GM18498 (cell line): ENCODE measurements at regions not wholly inside any gene's neighbourhood (a gene's known extent, or its start where the extent isn't known, plus 50 kb on each side); places are given as distances from the start of the nearest gene placed in this dataset.

Experiments used
- ATAC-seq: cut with Tn5 transposase; IDR thresholded peaks from one replicate; pipeline ENCODE4 v1.9.1; 2021; ENCODE audit warnings: mild to moderate bottlenecking, moderate library complexity; ENCODE audit not compliant: unreplicated experiment

DNA sequence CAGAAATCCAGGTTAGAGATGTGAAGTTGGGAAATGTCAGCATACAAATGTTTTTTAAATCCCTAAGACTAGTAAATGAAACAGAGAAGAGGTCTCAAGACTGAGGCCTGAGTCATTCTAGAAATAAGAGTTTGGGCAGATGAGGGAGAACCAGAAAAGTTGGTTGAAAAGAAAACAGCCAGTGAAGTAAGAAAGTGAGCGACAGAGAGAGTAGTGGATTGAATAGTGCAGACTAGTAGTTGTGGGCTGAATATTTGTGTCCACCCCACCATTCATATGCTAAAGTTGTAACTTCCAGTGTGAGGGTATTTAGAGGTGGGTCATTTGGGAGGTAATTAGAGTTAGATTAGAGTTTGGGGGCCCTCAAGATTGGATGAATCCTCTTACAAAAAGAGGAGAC lies 889.2 kb downstream of the TTLL7 start:
- no peak for ATAC-seq

DNA sequence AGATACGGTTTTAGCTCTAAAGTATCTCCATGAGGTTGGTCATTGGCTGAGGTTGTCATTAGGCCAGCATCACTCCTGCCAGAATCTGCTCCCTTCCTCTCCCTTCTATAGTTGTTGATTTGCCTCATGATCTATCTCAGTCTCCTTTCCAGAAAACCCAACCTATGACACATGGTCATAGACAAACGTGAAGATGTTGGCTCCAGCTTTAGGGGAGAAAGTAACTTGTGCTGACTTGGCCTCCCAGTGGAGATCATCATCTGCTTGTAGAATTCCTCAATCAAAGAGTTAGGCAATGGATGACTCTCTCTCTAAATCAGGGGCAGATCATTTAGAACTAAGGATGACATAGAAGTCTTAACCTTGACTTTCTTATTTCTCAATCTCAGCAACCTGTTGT lies 894.4 kb downstream of the TTLL7 start:
- ATAC-seq: no peak

DNA sequence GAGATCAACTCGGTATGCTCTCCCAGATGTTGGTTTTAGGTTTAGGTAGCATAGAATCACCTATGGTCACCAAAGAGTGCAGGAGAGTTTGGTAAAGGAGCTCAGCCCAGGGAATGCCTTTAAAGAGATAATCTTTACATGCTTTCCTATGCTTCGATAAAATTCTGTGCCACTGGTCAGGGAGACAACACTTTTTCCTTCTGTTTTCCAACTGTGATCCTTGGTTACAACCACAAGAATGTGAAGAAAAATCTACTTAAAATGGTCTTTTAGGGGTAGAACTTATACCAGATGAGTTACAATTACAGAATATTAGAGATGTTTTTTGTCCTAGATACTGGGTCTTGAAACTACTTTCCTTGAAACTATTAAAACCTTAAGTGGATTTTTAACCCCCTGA lies 895.6 kb downstream of the TTLL7 start:
- ATAC-seq: no peak

DNA sequence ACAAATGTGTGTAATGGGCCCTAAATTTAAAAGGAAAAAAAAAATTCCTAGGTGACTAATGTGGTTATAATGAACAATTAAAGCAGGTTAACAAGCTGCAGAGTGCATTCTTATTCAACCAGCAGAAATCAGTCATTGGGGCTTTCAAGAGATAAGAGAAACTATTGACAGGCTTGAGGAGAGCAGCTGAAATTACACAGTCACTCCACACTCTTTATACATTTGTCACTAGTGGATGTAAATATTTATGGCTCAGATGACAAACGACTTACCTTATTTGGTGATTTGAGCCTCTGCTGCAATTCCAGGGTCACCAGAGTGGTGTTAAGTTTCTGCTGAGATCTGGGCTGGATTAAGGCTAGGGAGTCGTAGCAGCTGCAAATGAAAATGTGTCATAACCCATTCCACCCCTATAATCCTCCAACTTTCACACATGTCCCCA lies 896.3 kb downstream of the TTLL7 start:
- no peak for ATAC-seq

DNA sequence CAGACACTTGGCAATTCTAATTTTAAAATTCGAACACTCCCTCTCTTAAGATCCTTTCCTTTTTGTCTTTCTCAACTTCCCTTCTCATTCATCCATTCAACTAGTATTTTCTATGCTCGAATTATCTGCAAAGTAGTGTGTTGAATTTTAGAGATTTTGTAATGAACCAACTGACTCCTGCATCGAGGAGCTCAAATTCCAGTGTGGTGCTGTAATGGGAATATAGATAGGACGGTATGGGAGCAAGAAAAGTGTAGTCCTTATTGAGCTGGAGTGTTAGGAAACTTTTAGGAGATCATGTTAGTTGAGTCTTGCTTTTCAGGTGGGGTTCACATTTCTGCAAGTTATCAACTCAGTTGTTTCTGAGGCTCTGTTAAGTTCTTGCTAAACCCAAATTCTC lies 897.5 kb downstream of the TTLL7 start:
- no peak for ATAC-seq

DNA sequence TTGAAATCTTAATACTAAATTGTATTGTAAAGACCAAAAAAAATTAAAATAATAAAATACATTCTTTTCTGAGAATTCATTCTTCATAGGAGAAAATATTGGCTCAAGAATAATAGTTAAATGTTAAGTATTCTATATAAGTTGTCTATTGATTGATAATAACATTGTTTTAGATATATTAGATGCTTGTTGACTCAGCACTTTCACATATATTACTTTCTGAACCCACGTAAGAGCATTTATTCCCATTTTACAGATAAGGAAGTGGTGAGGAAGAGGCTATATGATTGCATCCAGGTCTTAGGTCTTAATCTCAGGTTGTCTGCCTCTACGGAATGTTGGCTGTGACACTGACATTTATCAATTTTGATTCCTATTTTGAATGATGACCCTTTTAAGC lies 898.8 kb downstream of the TTLL7 start:
- no peak for ATAC-seq

DNA sequence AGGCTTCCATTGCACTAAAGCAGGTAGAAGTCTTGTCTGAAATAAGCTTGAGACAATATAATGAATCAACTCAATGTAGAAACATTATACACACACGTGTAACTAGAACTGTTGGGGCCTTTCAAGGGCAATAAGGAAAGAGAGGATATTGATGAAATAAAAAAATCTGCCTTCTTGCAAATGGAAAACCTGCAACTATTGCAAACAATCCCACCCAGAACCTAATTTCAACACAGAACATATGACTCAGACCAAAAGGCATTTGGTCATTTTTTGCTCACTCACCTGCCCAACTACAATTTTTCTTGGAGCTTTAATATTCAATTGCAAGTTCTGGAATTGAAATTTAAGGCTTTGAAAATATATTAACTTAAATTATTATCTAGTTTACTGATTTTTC lies 900.1 kb downstream of the TTLL7 start:
- ATAC-seq: no peak

DNA sequence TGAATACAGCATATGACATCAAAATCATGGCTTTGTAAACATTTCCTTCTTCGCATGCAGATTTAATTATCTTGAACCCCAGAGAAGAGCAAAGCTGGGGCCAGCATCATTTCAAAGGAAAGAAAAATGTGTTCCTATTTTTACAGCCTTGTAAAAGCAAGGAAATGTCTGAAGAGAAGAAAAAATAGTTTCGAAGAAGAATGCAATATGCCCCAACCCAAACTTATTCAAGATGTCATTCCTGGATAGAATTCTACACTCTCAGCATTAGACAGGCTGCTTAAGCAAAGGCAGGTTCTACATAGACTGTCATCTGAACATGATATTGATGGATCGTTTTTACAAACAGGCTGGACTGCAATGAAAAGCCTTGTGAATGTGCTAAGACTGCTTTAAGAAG lies 900.8 kb downstream of the TTLL7 start:
- no peak for ATAC-seq

DNA sequence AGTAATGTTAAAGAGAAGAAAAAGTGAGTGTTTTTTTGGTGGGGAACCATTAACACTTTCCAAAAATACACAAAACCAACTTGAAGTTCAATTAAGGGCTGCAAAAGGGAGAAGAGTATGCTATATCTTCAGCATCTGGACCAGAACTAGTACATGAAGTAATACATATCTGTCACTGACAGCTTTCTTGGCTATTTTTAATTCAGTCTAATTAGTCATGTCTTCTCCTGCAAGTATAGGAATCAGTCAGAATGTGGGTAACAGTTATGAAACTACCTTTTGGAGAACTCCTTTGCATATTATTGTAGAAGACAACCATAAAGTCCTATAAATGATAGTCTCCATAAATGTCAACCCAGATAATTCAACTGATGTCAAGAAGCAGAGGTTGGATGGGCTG lies 901.2 kb downstream of the TTLL7 start:
- no peak for ATAC-seq

DNA sequence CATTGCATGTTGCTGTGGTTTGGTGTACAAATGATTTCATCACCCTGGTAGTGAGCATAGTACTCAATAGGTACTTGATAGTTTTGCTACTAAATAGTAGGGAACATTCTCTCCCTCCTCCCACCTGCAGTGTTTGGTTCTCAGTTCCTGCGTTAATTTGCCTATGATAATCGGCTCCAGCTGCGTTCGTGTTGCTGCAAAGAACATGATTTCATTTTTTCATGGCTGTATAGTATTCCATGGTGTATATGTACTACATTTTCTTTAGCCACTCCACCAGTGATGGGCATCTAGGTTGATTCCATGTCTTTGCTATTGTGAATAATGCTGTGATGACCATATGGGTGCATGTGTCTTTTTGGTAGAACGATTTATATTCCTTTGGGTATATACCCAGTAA lies 903.4 kb downstream of the TTLL7 start:
- ATAC-seq: no peak

DNA sequence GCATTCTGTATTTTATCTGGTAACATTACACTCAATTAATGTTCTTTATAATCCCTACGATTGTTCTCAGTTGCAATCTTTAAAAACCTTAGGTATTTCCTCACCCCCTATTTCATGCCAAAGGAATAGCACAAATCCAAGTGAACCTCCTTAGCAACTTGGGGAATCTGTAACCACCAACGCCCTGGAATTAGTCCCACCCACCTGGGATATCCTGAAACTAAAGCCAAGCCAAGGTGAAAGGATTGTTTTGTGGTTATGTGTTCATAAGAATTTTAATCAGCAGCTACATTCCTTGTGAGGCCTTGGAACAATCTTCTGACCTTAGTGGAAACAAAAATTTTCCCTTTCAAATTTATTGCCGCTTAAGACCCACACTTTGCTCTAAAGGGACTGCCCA lies 908.7 kb downstream of the TTLL7 start:
- no peak for ATAC-seq

DNA sequence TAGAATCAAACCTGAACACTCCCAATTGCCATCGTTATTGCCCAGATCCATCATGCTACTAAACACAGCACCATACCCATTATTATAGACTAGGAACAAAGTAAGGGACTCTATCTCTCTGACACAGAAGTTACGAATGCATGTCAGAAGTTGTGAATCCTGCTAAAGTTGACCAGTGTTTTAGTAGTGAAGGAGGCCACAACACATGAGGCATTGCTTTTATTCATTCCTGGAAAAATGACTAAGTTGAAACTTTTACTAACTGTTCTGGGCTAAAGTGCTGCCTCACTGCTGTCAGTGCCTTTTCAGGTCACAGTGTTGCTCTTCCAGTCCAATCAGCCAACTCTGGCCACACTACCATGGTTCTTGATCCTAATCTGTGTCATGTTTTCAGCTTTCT lies 911.1 kb downstream of the TTLL7 start:
- no peak for ATAC-seq

DNA sequence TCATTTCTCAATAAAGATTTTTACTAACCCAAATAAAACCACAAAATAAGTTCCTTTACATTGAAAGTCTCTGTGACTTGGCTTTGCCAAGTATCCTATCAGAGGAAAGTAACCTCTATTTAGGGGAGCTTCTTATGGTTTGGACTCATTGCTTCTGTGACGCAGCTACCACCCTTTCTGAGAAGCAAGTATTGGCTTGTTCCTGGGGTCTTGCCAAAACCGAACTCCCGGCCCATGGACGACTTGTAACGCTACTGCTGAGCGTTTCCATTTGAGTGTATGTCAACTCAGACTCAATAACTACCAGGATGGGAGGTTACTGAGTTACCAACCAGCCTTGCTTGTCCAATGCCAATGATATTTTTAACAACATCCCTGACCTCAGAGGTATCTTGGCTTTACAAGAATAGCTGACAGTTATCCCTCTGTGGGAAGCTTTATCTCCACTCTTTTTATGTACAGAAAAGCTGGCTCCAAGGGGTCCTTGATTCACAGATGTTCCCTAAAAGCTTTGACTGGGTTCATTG lies 911.9 kb downstream of the TTLL7 start:
- ATAC-seq: no peak

DNA sequence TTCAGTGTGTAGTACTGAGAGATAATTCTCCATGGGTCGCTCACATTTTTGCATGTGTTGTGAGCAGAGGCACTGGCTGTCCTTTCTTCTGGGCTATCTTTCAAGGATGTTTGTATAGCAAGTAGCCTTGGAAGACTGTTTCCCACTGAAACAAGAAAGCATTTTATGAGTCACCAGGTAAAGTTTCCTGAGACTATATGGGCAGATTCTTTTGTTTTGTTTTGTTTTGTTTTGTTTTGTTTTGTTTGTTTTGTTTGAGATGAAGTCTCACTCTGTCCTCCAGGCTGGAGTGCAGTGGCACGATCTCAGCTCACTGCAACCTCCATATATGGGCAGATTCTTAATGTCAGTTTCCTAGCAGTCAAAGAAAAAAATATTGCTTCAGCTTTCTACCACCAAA lies 912.6 kb downstream of the TTLL7 start:
- ATAC-seq: no peak

DNA sequence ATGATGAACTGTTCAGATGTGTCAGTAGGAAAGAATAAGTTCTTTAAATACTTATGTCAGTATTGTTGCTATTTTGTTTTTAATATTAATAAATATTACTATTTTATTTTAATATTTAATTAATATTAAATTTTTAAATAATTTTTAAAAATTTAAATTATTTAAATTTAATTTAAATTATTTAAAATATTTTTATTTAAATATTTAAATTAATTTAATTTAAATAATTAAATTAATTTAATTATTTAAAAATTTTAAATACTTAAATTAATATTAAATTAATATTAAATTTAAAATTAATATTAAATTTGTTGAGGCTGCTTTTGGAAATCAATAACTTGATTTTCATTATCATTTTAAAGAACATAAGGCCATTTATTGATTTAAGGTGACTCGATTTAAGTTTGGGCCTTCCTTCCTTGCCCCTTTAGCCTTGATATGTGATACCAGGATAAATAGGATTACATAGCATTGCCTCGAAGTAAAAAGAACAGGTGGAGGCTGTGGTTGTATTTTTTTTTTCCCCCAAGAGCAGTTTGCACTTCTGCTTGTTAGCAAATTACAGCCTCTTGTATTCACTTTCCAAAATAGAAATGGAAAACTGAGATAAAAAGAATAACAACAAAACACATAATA lies 915.2 kb downstream of the TTLL7 start:
- no peak for ATAC-seq

DNA sequence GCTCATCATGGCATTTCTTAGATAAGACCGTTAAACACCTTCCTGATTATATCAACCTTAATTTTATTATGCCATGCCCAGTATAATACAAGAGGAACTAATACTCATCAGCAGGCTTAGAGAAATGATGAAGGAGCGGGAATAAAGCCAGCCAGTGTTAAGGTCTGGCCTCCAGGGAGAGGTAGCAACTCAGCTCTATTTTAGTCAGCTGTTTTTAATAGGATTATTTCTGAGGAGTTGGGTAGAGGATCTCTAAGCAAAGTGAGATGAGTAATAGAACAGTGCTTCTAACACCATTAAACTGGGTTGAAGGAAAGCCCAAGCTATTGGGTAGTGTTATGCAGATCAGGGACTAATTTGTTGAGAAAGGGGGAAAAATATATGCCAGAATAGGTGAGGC lies 921.5 kb downstream of the TTLL7 start:
- ATAC-seq: no peak

DNA sequence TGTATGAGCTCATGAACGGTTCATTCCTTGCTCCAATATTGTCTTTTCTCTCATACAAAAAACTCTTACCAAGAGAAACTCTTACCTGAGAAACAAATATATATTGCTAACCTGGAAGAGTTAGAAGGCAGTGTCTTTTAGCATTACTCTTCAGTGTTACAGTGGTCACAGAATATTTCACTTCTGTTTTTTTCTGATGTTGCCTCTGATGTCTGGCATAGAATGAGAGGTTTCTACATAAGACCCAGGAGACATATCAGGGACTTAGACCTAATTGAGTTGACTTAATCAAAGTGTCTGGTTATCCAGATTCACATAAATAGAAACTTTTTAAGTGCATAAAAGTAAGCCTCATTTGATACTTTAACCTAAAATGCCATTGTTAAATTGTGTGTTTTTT lies 923.8 kb downstream of the TTLL7 start:
- no peak for ATAC-seq

DNA sequence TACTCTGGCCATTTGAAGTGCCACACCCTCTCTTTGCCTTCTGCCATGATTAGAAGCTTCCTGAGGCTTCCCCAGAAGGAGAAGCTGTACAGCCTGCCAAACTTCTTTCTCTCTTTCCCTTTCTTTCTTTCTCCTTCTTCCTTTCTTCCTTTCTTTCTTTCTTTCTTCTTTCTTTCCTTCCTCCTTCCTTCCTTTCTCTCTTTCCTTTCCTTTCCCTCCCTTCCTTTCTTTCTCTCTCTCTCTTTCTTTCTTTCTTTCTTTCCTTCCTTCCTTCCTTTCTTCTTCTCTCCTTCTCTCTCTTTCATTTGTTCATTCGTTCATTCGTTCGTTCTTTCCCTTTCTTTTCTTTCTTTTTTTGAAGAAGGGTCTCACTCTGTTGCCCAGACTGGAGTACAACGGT lies 931.0 kb downstream of the TTLL7 start:
- ATAC-seq: no peak

DNA sequence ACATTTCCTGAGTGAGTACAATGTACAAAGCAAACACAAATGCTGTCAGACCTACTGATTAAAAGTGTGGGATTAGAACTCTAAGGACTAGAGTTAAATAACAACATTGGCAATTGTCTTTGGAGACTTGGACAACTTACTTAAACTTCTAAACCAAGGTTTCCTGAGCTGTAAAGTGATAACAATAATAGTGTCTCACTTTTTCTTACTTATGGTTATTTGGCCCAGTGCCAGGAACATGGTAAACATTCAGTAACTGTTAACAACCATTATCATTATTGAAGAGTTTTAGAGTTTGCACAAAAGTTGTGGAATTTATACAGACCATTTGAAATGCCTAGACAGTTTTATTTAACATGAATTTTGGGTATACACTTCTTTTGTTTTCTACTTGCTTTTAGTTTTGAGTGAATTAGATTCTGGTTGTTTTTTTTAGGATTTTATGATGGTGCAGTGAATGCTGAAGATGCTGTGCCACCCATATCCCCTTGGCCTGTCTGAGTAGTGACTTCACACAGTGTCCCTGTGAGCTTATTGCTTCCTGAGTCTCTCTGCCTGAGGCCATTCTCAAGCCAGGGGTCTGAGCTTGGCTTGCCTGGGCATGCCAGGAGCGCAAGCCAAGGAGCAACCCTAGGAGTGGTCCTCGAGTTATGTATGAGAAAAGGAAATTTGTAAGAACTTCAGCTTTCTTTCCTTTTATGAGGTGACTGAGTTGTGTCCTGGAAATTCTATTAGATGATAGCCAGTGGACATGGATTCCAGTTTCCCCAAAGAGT lies 932.8 kb downstream of the TTLL7 start:
- ATAC-seq: no peak

DNA sequence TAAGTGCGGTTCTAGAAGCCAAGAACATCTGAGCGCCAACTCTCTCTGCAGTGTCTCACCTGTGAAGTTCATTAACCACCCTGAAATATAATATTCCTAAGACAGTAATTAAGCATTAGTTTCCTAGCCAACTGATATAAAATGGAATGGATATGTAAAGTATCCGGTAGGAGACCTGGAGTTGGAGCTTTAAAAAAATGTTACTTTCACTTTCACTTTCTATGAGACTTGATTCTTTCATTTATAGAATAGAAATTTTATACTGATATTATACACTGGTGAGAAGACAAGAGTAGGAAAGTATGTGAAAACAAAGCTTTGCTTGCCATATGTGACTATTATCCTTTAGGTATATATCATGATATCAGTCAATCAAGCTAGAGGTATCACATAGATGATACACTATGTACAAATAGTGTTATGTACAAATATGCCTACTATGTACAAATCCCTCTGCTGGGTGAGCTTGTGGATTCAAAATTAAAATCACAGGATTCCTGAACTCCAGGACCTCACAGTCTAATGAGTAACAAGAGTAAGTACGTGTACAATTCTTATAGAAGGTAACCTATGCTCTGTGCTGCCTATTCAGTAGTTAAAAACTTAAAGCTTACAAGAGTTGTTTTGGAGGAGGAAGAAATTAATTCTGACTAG lies 934.2 kb downstream of the TTLL7 start:
- ATAC-seq: no peak

DNA sequence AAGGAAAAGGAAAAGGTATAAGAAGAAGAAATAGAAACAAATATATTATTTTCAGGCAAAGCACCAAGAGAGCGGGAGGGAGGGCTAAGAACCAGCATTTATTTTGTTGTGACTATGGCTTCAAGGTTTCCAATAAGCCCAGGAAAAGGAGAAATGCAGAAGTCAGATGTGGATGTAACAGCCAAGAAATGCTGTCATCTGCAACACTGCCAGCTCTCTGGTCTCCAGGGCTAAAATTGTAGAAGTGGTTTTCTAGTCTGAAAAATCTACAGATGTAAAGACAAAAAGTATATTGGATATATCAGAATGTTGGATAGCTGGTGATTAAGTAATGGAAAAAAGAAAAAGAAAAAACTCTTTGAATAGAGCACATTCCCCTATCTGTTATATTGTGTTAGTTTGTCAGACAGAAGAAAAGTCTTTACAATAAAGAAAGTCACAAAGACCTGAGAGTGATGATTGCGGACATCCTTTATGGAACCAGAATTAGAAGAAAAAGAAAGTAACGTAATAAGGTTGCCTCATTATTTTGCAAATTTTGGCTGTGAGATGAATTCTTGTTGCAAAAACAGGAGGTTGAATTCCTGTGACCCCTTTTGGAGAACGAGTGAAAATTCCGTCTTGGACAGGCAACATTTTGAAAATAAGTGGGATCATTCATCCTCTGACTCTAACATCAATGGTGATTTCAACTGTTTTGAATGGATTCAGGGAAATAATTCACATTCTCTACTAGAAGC lies 938.1 kb downstream of the TTLL7 start:
- ATAC-seq: no peak
